ENCODE measurements at regions not wholly inside any gene's neighbourhood (a gene's known extent, or its start where the extent isn't known, plus 50 kb on each side); places are given as distances from the start of the nearest gene placed in this dataset.

DNA sequence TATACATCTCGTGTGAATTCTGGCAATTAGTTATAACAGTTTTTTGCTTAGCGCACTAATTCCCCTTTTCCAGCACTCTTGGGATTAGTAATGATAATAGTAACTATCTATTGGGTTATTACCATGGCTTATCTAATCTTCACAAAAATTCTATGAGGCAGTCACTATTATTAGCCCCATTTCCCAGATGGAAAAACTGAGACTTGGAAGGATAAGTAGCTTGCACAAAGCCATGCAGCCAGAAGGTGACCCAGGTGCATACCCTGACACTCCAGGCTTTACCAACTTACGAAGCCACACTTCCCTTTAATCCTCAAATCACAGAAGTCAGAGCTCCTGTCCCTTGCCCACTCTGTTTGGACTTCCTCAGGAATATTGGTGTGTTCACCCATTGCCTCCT lies 156.8 kb downstream of the CYP26B1 start:
- Histone ChIP-seq H3K4me1 (no peaks in the 10 kb centered on the region), H3K27me3 (no peaks in the 10 kb centered on the region), H3K9me3 (no peaks in the 10 kb centered on the region), H3K36me3 (no peaks in the 10 kb centered on the region), H3K4me3 (no peak overlapping the region), H3K27ac (no peak overlapping the region)
- no peak for DNase-seq (ENCODE audit: low spot score in 2 of 2)
- TF ChIP-seq POLR2A (IDR thresholded peaks at IDR 0.05), result no peak
- no peak for TF ChIP-seq CTCF (IDR thresholded peaks at IDR 0.05)
- TF ChIP-seq EP300 (IDR thresholded peaks at IDR 0.05), result no peak
- TF ChIP-seq POLR2AphosphoS5 (IDR thresholded peaks at IDR 0.05), result no peak
- WGBS, result 93% methylated on average over 3 of the region's 3 CpGs

GRCh38 chr2:71990122-71990521 lies 157.5 kb downstream of the CYP26B1 start:
- H3K4me1 ChIP-seq, result no peaks in the 10 kb centered on the region
- TF ChIP-seq POLR2A (IDR thresholded peaks at IDR 0.05) (no peak), EP300 (IDR thresholded peaks at IDR 0.05) (no peak), POLR2AphosphoS5 (IDR thresholded peaks at IDR 0.05) (no peak), CTCF (IDR thresholded peaks at IDR 0.05) (no peak)

GRCh38 chr2:71989671-71990070 lies 158.0 kb downstream of the CYP26B1 start:
- H3K4me1 ChIP-seq, result no peaks in the 10 kb centered on the region
- H3K36me3 ChIP-seq, result no peaks in the 10 kb centered on the region
- WGBS, result 91% methylated on average over 5 of the region's 5 CpGs
- no peak overlapping the region for H3K4me3 ChIP-seq
- no peak for TF ChIP-seq EP300 (IDR thresholded peaks at IDR 0.05)
- no peak for TF ChIP-seq POLR2A (IDR thresholded peaks at IDR 0.05)
- TF ChIP-seq CTCF (IDR thresholded peaks at IDR 0.05), result no peak
- no peak for TF ChIP-seq POLR2AphosphoS5 (IDR thresholded peaks at IDR 0.05)
- no peaks in the 10 kb centered on the region for H3K27me3 ChIP-seq
- H3K27ac ChIP-seq, result no peak overlapping the region
- H3K9me3 ChIP-seq, result no peaks in the 10 kb centered on the region
- DNase-seq (ENCODE audit: low spot score in 2 of 2), result no peak

More at GRCh38 chr2:71990122-71990521, 157.5 kb downstream of the CYP26B1 start:
- H3K36me3 ChIP-seq, result no peaks in the 10 kb centered on the region
- H3K27me3 ChIP-seq, result no peaks in the 10 kb centered on the region
- no peak overlapping the region for H3K4me3 ChIP-seq
- no peak overlapping the region for H3K27ac ChIP-seq
- WGBS, result 93% methylated on average over 6 of the region's 6 CpGs
- DNase-seq (ENCODE audit: low spot score in 2 of 2), result no peak
- no peaks in the 10 kb centered on the region for H3K9me3 ChIP-seq

DNA sequence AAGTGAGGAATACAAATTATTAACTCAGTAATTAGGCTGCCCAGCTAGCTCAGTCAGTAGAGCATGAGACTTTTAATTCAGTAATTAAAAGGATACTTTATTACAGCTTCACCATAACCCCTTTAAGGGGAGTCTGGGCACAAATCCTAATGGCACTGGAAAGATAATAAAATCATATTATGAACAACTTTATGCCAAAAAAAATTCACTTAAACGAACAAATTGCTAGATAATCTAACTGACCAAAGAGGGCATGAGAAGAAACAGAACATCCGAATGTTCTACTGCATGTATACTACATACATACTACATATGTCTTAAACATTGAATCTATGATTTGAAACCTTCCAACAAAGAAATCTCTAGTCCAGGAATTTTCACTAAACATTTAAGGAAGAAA lies 159.5 kb downstream of the CYP26B1 start:
- H3K4me1 ChIP-seq, result no peaks in the 10 kb centered on the region
- TF ChIP-seq EP300 (IDR thresholded peaks at IDR 0.05) (no peak), CTCF (IDR thresholded peaks at IDR 0.05) (no peak), POLR2A (IDR thresholded peaks at IDR 0.05) (no peak), POLR2AphosphoS5 (IDR thresholded peaks at IDR 0.05) (no peak)

DNA sequence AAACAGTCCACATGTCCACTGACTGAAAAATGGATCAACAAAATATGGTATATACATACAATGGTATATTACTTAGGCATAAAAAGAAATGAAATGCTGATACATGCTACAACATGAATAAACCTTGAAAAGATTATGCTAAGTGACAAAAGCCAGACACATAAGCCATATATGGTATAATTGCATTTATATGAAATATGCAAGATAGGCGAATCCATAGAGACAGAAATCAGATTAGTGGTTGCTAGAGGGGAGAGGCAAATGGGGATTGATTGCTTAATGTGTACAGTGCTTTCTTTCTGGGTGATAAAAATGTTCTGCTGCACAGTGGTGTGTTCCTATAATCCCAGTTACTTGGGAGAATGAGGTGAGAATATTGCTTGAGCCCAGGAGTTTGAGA lies 171.0 kb downstream of the CYP26B1 start:
- no peak for TF ChIP-seq CTCF (IDR thresholded peaks at IDR 0.05)
- no peak for TF ChIP-seq POLR2A (IDR thresholded peaks at IDR 0.05)
- no peak for TF ChIP-seq POLR2AphosphoS5 (IDR thresholded peaks at IDR 0.05)
- TF ChIP-seq EP300 (IDR thresholded peaks at IDR 0.05), result no peak

More for the DNA sequence above, 159.5 kb downstream of the CYP26B1 start:
- no peak for DNase-seq (ENCODE audit: low spot score in 2 of 2)
- Histone ChIP-seq H3K4me3 (no peak overlapping the region), H3K27ac (no peak overlapping the region), H3K27me3 (no peaks in the 10 kb centered on the region), H3K36me3 (no peaks in the 10 kb centered on the region), H3K9me3 (no peaks in the 10 kb centered on the region)
- WGBS, result 73% methylated on average over 2 of the region's 2 CpGs

More for the DNA sequence above, 171.0 kb downstream of the CYP26B1 start:
- H3K4me1 ChIP-seq, result no peaks in the 10 kb centered on the region
- H3K27me3 ChIP-seq, result no peaks in the 10 kb centered on the region
- H3K9me3 ChIP-seq, result peaks cover 7% of the 10 kb centered on the region
- H3K36me3 ChIP-seq, result no peaks in the 10 kb centered on the region
- no peak overlapping the region for H3K27ac ChIP-seq
- H3K4me3 ChIP-seq, result no peak overlapping the region
- no peak for DNase-seq (ENCODE audit: low spot score in 2 of 2)
- WGBS, result 75% methylated on average over 1 of the region's 1 CpG
